H9 (cell line): ENCODE measurements at regions not wholly inside any gene's neighbourhood (a gene's known extent, or its start where the extent isn't known, plus 50 kb on each side); places are given as distances from the start of the nearest gene placed in this dataset.

Experiments used
- DNase-seq: peaks from one replicate; pipeline ENCODE4 v3.0.0-alpha.2; 2017
- H2AFZ ChIP-seq: one replicate; pipeline ENCODE4 v1.6.1; 2013; ENCODE audit warnings: mild to moderate bottlenecking, low read length, control low read depth, moderate library complexity
- H2AK5ac ChIP-seq: 2 replicates; pipeline ENCODE4 v1.6.1; 2013; ENCODE audit warnings: low read length, control low read depth, mixed read lengths; ENCODE audit not compliant: insufficient read length
- H2BK120ac ChIP-seq: one replicate; pipeline ENCODE4 v1.6.1; 2013; ENCODE audit warnings: low read depth, mild to moderate bottlenecking, low read length, control low read depth, inconsistent platforms; ENCODE audit not compliant: poor library complexity, severe bottlenecking
- H2BK12ac ChIP-seq: 2 replicates; pipeline ENCODE4 v1.6.1; 2013; ENCODE audit warnings: low read length, control low read depth, mixed read lengths, low read depth; ENCODE audit not compliant: insufficient read length
- H2BK15ac ChIP-seq: 2 replicates; pipeline ENCODE4 v1.6.1; 2013; ENCODE audit warnings: low read depth, low read length, control low read depth
- H2BK20ac ChIP-seq: one replicate; pipeline ENCODE4 v1.6.1; 2013; ENCODE audit warnings: low read depth, mild to moderate bottlenecking, low read length, control low read depth, inconsistent platforms; ENCODE audit not compliant: poor library complexity, severe bottlenecking
- H2BK5ac ChIP-seq: 2 replicates; pipeline ENCODE4 v1.6.1; 2013; ENCODE audit warnings: low read length, control low read depth, mixed read lengths; ENCODE audit not compliant: insufficient read length
- H3K14ac ChIP-seq: 2 replicates; pipeline ENCODE4 v1.6.1; 2013; ENCODE audit warnings: low read length, control low read depth; ENCODE audit not compliant: insufficient read depth
- H3K18ac ChIP-seq: 2 replicates; pipeline ENCODE4 v1.6.1; 2013; ENCODE audit warnings: low read depth, mild to moderate bottlenecking, mixed read lengths, low read length, control low read depth; ENCODE audit not compliant: insufficient read length
- H3K23ac ChIP-seq: 2 replicates; pipeline ENCODE4 v1.6.1; 2013; ENCODE audit warnings: low read length, control low read depth, mixed read lengths, low read depth; ENCODE audit not compliant: insufficient read length
- H3K23me2 ChIP-seq: 2 replicates; pipeline ENCODE4 v1.6.1; 2013; ENCODE audit warnings: low read depth, mild to moderate bottlenecking, mixed read lengths, low read length, control low read depth; ENCODE audit not compliant: insufficient read length, poor library complexity, severe bottlenecking
- H3K27ac ChIP-seq: 2 replicates; pipeline ENCODE4 v1.5.1; 2013; ENCODE audit warnings: low read length, control low read depth, mixed read lengths, low read depth; ENCODE audit not compliant: insufficient read length
- H3K27me3 ChIP-seq: 2 replicates; pipeline ENCODE4 v1.6.1; 2013; ENCODE audit warnings: low read length, control low read depth, inconsistent platforms; ENCODE audit not compliant: insufficient read depth
- H3K4ac ChIP-seq: 2 replicates; pipeline ENCODE4 v1.6.1; 2013; ENCODE audit warnings: low read depth, mild to moderate bottlenecking, control low read depth, inconsistent platforms, low read length, moderate library complexity
- H3K4me1 ChIP-seq: 2 replicates; pipeline ENCODE4 v1.6.1; 2013; ENCODE audit warnings: low read length, control low read depth, inconsistent platforms; ENCODE audit not compliant: insufficient read depth
- H3K4me2 ChIP-seq: 2 replicates; pipeline ENCODE4 v1.6.1; 2013; ENCODE audit warnings: low read length, control low read depth, mixed read lengths; ENCODE audit not compliant: insufficient read length, insufficient read depth
- H3K56ac ChIP-seq: 2 replicates; pipeline ENCODE4 v1.6.1; 2013; ENCODE audit warnings: low read depth, mild to moderate bottlenecking, mixed read lengths, low read length, control low read depth; ENCODE audit not compliant: insufficient read length
- H3K79me1 ChIP-seq: 2 replicates; pipeline ENCODE4 v1.6.1; 2013; ENCODE audit warnings: low read depth, mild to moderate bottlenecking, moderate library complexity, low read length, control low read depth, inconsistent platforms; ENCODE audit not compliant: insufficient read depth, poor library complexity, severe bottlenecking
- H3K79me2 ChIP-seq: 2 replicates; pipeline ENCODE4 v1.6.1; 2013; ENCODE audit warnings: low read length, control low read depth, inconsistent platforms; ENCODE audit not compliant: insufficient read depth
- H3K9ac ChIP-seq: 2 replicates; pipeline ENCODE4 v1.6.1; 2013; ENCODE audit warnings: low read length, control low read depth, mixed read lengths; ENCODE audit not compliant: insufficient read length; ENCODE audit errors: extremely low read depth
- H3K9me3 ChIP-seq: one replicate; pipeline ENCODE4 v1.6.1; 2013; ENCODE audit warnings: low read depth, low read length, inconsistent platforms; ENCODE audit not compliant: control insufficient read depth
- H3T11ph ChIP-seq: one replicate; pipeline ENCODE4 v1.6.1; 2013; ENCODE audit warnings: mild to moderate bottlenecking, low read length, control low read depth, inconsistent platforms
- H4K20me1 ChIP-seq: one replicate; pipeline ENCODE4 v1.6.1; 2013; ENCODE audit not compliant: control insufficient read depth, insufficient read length, insufficient read depth
- H4K5ac ChIP-seq: 2 replicates; pipeline ENCODE4 v1.6.1; 2013; ENCODE audit warnings: low read depth, mild to moderate bottlenecking, mixed read lengths, low read length, control low read depth; ENCODE audit not compliant: insufficient read length
- H4K8ac ChIP-seq: replicated peaks from 2 replicates; pipeline ENCODE4 v1.6.1; 2013; ENCODE audit warnings: low read length, control low read depth, mixed read lengths, low read depth; ENCODE audit not compliant: insufficient read length
- H4K91ac ChIP-seq: 2 replicates; pipeline ENCODE4 v1.6.1; 2013; ENCODE audit warnings: low read depth, mild to moderate bottlenecking, moderate library complexity, mixed read lengths, low read length, control low read depth; ENCODE audit not compliant: insufficient read length
- H3K27ac Mint-ChIP-seq, 3 experiments: 2 replicates in 2 of 3; 3 replicates in 1 of 3; pipeline ENCODE4 v1.8.0; 2020 to 2021; ENCODE audit warnings: mixed read lengths in 3 of 3, mild to moderate bottlenecking in 1 of 3, moderate library complexity in 1 of 3
- H3K27me3 Mint-ChIP-seq: 2 replicates; pipeline ENCODE4 v1.8.0; 2021; ENCODE audit warnings: low read depth, mild to moderate bottlenecking, moderate library complexity, mixed read lengths
- H3K36me3 Mint-ChIP-seq, 3 experiments: 2 replicates in 2 of 3; 3 replicates in 1 of 3; pipeline ENCODE4 v1.8.0; 2020 to 2021; ENCODE audit warnings: low read depth in 3 of 3, mixed read lengths in 3 of 3; ENCODE audit not compliant: insufficient read depth in 1 of 3
- H3K4me1 Mint-ChIP-seq, 2 experiments: 2 replicates each; pipeline ENCODE4 v1.8.0; 2020; ENCODE audit warnings: mixed read lengths in 2 of 2
- H3K4me3 Mint-ChIP-seq, 2 experiments: 2 replicates in 1 of 2; 3 replicates in 1 of 2; pipeline ENCODE4 v1.8.0; 2020 to 2021; ENCODE audit warnings: mild to moderate bottlenecking in 2 of 2, mixed read lengths in 2 of 2, moderate library complexity in 1 of 2
- H3K9me3 Mint-ChIP-seq, 2 experiments: 2 replicates in 1 of 2; 3 replicates in 1 of 2; pipeline ENCODE4 v1.8.0; 2020; ENCODE audit warnings: mild to moderate bottlenecking in 2 of 2, mixed read lengths in 2 of 2, moderate library complexity in 1 of 2
- CTCF ChIP-seq: fragments of 200-600 bp; sonication (generic); conservative IDR thresholded peaks from 3 replicates; pipeline ENCODE4 v1.8.0; 2021; ENCODE audit warnings: antibody characterized with exemption, mild to moderate bottlenecking
- WGBS: extraction: QIAGEN DNeasy Blood & Tissue Kit; methylation state at CpG from one replicate; pipeline ENCODE4 v1.1.7; 2013; ENCODE audit warnings: missing lambda C conversion rate, low lambda C conversion rate, mixed read lengths; ENCODE audit not compliant: insufficient read length; ENCODE audit errors: extremely low coverage; 5-methylcytosine and 5-hydroxymethylcytosine counted together

- Histone ChIP-seq H2BK15ac (no peak overlapping the region), H3K9me3 (no peaks in the 10 kb centered on the region), H3K4me2 (no peak overlapping the region), H3K18ac (no peak overlapping the region), H4K5ac (no peak overlapping the region), H3K14ac (no peak overlapping the region), H3K27me3 (no peaks in the 10 kb centered on the region), H3K4ac (no peak overlapping the region), H3K56ac (no peak overlapping the region), H4K91ac (no peak overlapping the region), H4K20me1 (no peaks in the 10 kb centered on the region), H2BK120ac (no peak overlapping the region), H3K23ac (no peak overlapping the region), H2AK5ac (no peak overlapping the region), H2BK20ac (no peak overlapping the region), H3K79me2 (0 out of 2 replicates have a peak, but pooled peaks cover 2% of the 10 kb centered on the region), H2BK12ac (no peak overlapping the region), H2BK5ac (no peak overlapping the region), H3K27ac (no peak overlapping the region), H4K8ac (no peak overlapping the region), H3T11ph (no peak overlapping the region), H3K9ac (no peak overlapping the region), H3K4me1 (no peaks in the 10 kb centered on the region), H3K79me1 (no peaks in the 10 kb centered on the region), H2AFZ (no peak overlapping the region), H3K23me2 (no peaks in the 10 kb centered on the region)
- no peak for DNase-seq
- no CpG with 5 or more reads among the region's 6 CpGs for WGBS
- H3K27ac Mint-ChIP-seq = peak overlapping the region in 1 of 3 experiments; percentile 74; a peak in 2 of 7 replicates
- H3K4me3 Mint-ChIP-seq = no peak overlapping the region
- TF ChIP-seq CTCF = no peak
- H3K36me3 Mint-ChIP-seq = no peaks in the 10 kb centered on the region; a peak in 1 of 7 replicates
- H3K4me1 Mint-ChIP-seq = peaks cover 12 to 18% of the 10 kb centered on the region in 2 experiments
- H3K9me3 Mint-ChIP-seq = no peaks in the 10 kb centered on the region
- no peaks in the 10 kb centered on the region for H3K27me3 Mint-ChIP-seq
Measured at GRCh38 chr15:62492900-62493299, 327.8 kb upstream of the C2CD4B start.
